ENCODE measurements at regions not wholly inside any gene's neighbourhood (a gene's known extent, or its start where the extent isn't known, plus 50 kb on each side); places are given as distances from the start of the nearest gene placed in this dataset.

DNA sequence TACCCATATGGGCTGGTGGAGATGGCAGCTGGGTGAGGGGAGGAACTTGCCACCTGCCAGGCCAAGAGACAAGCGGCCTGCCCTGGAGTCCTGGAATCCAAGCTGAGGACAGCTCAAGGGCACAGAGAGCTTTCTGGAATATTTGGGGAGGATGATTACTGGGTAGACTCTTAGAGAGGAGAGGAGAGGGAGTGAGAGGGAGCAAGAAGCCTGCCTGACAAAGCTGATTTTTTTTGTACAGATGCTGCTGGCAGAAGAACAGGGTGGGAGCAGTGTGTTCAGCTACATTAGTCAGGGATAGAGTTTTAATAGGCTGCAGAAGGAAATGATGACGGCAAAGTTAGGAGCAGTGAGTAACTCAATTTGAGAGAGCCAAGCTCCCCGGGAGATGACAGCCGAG is 299.3 kb downstream of the NXPE2 start:
- H3K36me3 Mint-ChIP-seq (ENCODE audit: low read depth), result no peaks in the 10 kb centered on the region
- no peak overlapping the region for H3K27ac Mint-ChIP-seq (ENCODE audit: unreplicated experiment)
- H3K27me3 Mint-ChIP-seq (ENCODE audit: low read depth), result peaks cover 13% of the 10 kb centered on the region
- DNase-seq (ENCODE audit: low spot score), result no peak
- no peak overlapping the region for H3K4me3 Mint-ChIP-seq (ENCODE audit: unreplicated experiment)
- H3K4me1 Mint-ChIP-seq (ENCODE audit: low read depth), result no peaks in the 10 kb centered on the region
- TF ChIP-seq, protein P1, sequence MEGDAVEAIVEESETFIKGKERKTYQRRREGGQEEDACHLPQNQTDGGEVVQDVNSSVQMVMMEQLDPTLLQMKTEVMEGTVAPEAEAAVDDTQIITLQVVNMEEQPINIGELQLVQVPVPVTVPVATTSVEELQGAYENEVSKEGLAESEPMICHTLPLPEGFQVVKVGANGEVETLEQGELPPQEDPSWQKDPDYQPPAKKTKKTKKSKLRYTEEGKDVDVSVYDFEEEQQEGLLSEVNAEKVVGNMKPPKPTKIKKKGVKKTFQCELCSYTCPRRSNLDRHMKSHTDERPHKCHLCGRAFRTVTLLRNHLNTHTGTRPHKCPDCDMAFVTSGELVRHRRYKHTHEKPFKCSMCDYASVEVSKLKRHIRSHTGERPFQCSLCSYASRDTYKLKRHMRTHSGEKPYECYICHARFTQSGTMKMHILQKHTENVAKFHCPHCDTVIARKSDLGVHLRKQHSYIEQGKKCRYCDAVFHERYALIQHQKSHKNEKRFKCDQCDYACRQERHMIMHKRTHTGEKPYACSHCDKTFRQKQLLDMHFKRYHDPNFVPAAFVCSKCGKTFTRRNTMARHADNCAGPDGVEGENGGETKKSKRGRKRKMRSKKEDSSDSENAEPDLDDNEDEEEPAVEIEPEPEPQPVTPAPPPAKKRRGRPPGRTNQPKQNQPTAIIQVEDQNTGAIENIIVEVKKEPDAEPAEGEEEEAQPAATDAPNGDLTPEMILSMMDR (IDR thresholded peaks at IDR 0.05), result no peak
- no peaks in the 10 kb centered on the region for H3K9me3 Mint-ChIP-seq (ENCODE audit: low read depth)

DNA sequence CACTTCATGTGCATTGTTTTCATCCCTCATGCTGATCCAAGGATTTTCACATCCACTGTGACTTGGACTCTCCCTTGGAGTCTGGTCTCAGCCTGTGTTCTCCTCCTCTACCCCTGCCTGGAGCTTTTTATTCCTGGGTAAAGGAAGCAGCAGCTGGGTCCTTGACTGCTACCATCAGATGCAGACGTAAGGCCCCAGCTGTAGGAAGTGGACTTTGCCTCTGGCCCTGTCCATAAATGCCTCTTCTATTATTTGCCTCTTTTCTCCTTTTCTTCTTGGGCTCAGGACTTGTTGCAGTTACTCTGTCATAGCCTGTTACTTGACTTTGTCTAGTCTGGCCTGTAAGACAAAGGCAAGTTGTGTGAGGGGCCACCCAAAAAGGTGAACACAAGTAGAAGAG is 303.8 kb downstream of the NXPE2 start:
- Mint-ChIP-seq H3K4me1 (ENCODE audit: low read depth) (no peaks in the 10 kb centered on the region), H3K4me3 (ENCODE audit: unreplicated experiment) (no peak overlapping the region), H3K27ac (ENCODE audit: unreplicated experiment) (no peak overlapping the region), H3K36me3 (ENCODE audit: low read depth) (no peaks in the 10 kb centered on the region), H3K27me3 (ENCODE audit: low read depth) (peaks cover 24% of the 10 kb centered on the region), H3K9me3 (ENCODE audit: low read depth) (no peaks in the 10 kb centered on the region)
- TF ChIP-seq, protein P1 (IDR thresholded peaks at IDR 0.05), result no peak
- DNase-seq (ENCODE audit: low spot score), result no peak

DNA sequence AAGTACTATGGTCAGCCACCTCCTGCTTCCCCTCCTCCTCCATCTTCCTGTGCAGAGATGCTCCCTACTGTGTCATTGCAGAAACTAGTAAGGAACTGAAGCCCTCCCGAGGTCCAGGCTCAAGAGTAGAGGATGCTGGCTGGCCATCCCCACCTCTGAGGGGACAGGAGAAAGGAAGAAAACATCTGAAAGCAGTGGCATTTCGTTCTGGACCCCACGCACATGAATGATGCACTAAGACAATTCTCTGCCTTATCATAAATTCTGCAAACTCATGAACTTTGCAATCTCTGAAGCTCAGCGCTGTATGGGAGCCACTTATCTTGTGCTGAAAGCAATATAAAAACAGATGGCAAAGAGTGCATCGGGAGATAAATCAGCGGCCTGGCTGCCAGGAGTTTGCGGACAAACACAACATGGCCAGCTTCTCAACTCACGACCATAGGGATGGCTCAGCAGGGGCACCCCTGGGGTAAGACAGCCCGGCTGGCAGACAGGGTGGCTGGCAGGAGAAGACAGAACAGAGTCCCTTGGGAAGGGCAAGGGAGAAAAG is 306.4 kb downstream of the NXPE2 start:
- Mint-ChIP-seq H3K9me3 (ENCODE audit: low read depth) (no peaks in the 10 kb centered on the region), H3K4me1 (ENCODE audit: low read depth) (no peaks in the 10 kb centered on the region), H3K27me3 (ENCODE audit: low read depth) (peaks cover 23% of the 10 kb centered on the region), H3K27ac (ENCODE audit: unreplicated experiment) (no peak overlapping the region), H3K36me3 (ENCODE audit: low read depth) (no peaks in the 10 kb centered on the region), H3K4me3 (ENCODE audit: unreplicated experiment) (no peak overlapping the region)
- TF ChIP-seq, protein P1 (IDR thresholded peaks at IDR 0.05), result no peak
- DNase-seq (ENCODE audit: low spot score), result no peak

DNA sequence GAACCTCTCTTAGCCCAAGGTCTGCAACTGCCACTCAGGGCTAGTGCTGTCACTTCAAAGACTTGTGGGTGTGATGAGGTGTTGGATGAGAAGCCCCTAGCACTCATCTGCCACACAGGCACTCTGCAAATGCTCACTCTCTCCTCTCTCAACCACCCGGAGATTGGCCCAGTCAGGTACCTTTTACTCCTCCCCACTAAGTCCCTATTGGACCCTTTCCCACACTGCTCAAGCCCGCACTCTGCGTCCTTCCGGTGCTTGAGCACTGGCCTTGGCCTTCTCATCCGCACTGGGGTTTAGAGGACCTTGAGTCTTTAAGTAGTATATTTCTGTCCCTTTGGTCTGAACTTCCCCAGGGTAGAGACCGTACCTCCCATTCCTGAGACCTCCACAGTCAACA is 308.0 kb downstream of the NXPE2 start:
- TF ChIP-seq, protein P1 (IDR thresholded peaks at IDR 0.05), result no peak
- H3K4me1 Mint-ChIP-seq (ENCODE audit: low read depth), result no peaks in the 10 kb centered on the region
- no peaks in the 10 kb centered on the region for H3K36me3 Mint-ChIP-seq (ENCODE audit: low read depth)
- no peaks in the 10 kb centered on the region for H3K9me3 Mint-ChIP-seq (ENCODE audit: low read depth)
- no peak overlapping the region for H3K27ac Mint-ChIP-seq (ENCODE audit: unreplicated experiment)
- H3K4me3 Mint-ChIP-seq (ENCODE audit: unreplicated experiment), result no peak overlapping the region
- no peak for DNase-seq (ENCODE audit: low spot score)
- peaks cover 26% of the 10 kb centered on the region for H3K27me3 Mint-ChIP-seq (ENCODE audit: low read depth)

DNA sequence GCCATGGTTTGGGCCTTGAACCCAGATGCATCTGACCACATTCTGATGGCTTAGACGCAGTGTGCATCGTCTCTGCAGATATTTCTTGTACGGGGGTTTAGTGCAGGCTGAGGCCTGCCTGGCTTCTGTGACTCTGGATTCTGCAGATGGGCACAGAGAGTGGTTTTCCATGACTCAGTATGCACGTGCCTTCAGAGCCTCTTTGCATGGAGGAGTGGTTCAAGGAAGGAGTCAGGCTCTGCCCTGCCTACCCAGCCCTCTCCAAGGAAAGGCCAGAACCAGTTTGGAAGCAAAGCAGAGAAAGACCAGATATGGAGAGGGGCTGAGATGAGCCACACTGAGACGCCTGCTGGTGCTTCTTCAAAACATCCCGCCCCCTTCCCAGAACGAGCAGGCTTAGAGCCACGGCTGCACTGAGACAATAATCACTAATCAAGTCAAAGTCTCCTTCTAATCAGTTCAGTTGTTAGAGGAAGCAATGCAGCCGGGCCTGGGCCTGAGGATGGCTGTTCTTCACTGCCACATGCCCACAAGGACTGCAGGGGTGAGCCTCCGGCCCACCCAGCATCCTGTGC is 308.9 kb downstream of the NXPE2 start:
- TF ChIP-seq, protein P1 (IDR thresholded peaks at IDR 0.05), result no peak
- Mint-ChIP-seq H3K4me3 (ENCODE audit: unreplicated experiment) (no peak overlapping the region), H3K27ac (ENCODE audit: unreplicated experiment) (no peak overlapping the region), H3K36me3 (ENCODE audit: low read depth) (no peaks in the 10 kb centered on the region), H3K9me3 (ENCODE audit: low read depth) (no peaks in the 10 kb centered on the region), H3K27me3 (ENCODE audit: low read depth) (peaks cover 29% of the 10 kb centered on the region), H3K4me1 (ENCODE audit: low read depth) (no peaks in the 10 kb centered on the region)
- DNase-seq (ENCODE audit: low spot score), result no peak
